Stomach (tissue), 8 donors: ENCODE measurements at regions not wholly inside any gene's neighbourhood (a gene's known extent, or its start where the extent isn't known, plus 50 kb on each side); places are given as distances from the start of the nearest gene placed in this dataset.
A peak's percentile ranks its signal among the peaks of the same experiment; 100 is the strongest.

Experiments used
- DNase-seq, 2 donors: peaks; one replicate each; pipeline versions ENCODE4 v3.0.0 to v3.0.0-alpha.2; 2013 to 2019
- H3K27ac ChIP-seq, 5 donors: fragments of 200-600 bp in 4 of 5; sonication (generic) in 4 of 5; one replicate each; pipeline ENCODE4 v1.5.1; 2013 to 2019; ENCODE audit warnings: mild to moderate bottlenecking in 1 of 5, moderate library complexity in 1 of 5
- H3K27me3 ChIP-seq, 3 donors: fragments of 200-600 bp; sonication (generic); one replicate each; pipeline ENCODE4 v1.5.1; 2017 to 2019; ENCODE audit warnings: mixed run types in 1 of 3
- H3K36me3 ChIP-seq, 4 donors: fragments of 200-600 bp; sonication (generic); 1 replicate in 3 of 4; 2 replicates in 1 of 4; pipeline ENCODE4 v1.5.1; 2016 to 2019
- H3K4me1 ChIP-seq, 4 donors: fragments of 200-600 bp; sonication (generic); one replicate each; pipeline ENCODE4 v1.5.1; 2016 to 2019
- H3K4me3 ChIP-seq, 4 donors: fragments of 200-600 bp; sonication (generic) in 3 of 4; one replicate each; pipeline ENCODE4 v1.5.1; 2016 to 2019; ENCODE audit warnings: mild to moderate bottlenecking in 1 of 4
- H3K9me3 ChIP-seq, 4 donors: fragments of 200-600 bp; sonication (generic); one replicate each; pipeline ENCODE4 v1.5.1; 2016 to 2019
- EP300 ChIP-seq: sonication (generic); formaldehyde crosslinking; IDR thresholded peaks from one replicate; pipeline ENCODE4 v1.6.1; 2017; ENCODE audit warnings: antibody characterized with exemption
- POLR2A ChIP-seq, 4 donors: fragments of 450-650 bp; IDR thresholded peaks; one replicate each; pipeline ENCODE4 v1.6.1; 2016; ENCODE audit warnings: antibody characterized with exemption in 4 of 4, control low read depth in 2 of 4, mild to moderate bottlenecking in 1 of 4, moderate library complexity in 1 of 4
- POLR2AphosphoS5 ChIP-seq, 3 donors: sonication (generic); formaldehyde crosslinking; IDR thresholded peaks; one replicate each; pipeline ENCODE4 v1.6.1; 2016; ENCODE audit warnings: antibody characterized with exemption in 3 of 3
- WGBS, 5 donors: extraction: QIAGEN DNeasy Blood & Tissue Kit in 3 of 5; methylation state at CpG; one replicate each; pipeline versions ENCODE4 v1.1.5 to v1.1.7; 2013 to 2018; 5-methylcytosine and 5-hydroxymethylcytosine counted together
- intact Hi-C: fragments of 100-400 bp; cut with DNase I; formaldehyde crosslinking; loops from one replicate; pipeline ENCODE4 v1.15.1; 2023; ENCODE audit warnings: low total_unique reads
- TF ChIP-seq, protein P1 (sequence below), 7 experiments: fragments of 450-650 bp in 4 of 7; fragments of 200-600 bp in 3 of 7; sonication (generic) in 3 of 7; IDR thresholded peaks; one replicate each; pipeline ENCODE4 v1.5.1; 2016 to 2019; ENCODE audit warnings: antibody characterized with exemption in 7 of 7, control low read depth in 2 of 7, mild to moderate bottlenecking in 1 of 7
- donor health status: healthy with polysubstance abuse.
- donor health status: Bipolar disorder and iron deficiency.
- donor health status: healthy.

DNA sequence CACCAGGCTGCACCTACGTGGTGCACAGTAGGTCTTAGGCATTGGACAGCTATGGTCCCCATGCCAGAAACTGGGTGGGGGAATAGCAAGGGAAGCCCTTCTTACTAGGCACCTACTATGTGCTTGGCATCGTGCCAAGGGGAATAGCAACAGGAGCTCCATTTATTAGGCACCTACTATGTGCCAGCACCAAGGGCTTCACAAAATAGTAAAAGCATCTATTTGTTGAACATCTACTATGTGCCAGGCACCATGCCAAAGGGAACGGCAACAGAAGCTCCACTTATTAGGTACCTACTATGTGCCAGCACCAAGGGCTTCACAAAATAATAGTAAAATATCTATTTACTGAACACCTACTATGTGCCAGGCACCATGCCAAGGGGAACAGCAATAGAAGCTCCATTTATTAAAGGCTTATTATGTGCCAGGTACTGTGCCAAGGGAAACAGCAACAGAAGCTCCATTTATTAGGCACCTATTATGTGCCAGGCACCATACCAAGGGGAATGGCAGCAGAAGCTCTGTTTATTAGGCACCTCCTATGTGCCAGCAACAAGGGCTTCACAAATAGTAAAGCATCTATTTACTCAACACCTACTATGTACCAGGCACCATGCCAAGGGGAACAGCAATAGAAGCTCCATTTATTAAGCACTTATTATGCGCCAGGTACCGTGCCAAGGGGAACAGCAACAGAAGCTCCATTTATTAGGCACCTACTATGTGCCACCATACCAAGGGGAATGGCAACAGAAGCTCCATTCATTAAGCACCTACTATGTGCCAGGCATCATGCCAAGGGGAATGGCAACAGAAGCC is 108.5 kb downstream of the PTPRS start:
- H3K9me3 ChIP-seq = peaks cover 0 to 5% (median 0%) of the 10 kb centered on the region in 4 donors
- H3K4me3 ChIP-seq = no peak overlapping the region
- peaks cover 0 to 5% (median 0%) of the 10 kb centered on the region in 3 donors for H3K27me3 ChIP-seq
- no peak for DNase-seq
- no peak for TF ChIP-seq POLR2AphosphoS5 (IDR thresholded peaks at IDR 0.05)
- TF ChIP-seq EP300 = no peak
- no peak for TF ChIP-seq POLR2A (IDR thresholded peaks at IDR 0.05)
- TF ChIP-seq, protein P1, sequence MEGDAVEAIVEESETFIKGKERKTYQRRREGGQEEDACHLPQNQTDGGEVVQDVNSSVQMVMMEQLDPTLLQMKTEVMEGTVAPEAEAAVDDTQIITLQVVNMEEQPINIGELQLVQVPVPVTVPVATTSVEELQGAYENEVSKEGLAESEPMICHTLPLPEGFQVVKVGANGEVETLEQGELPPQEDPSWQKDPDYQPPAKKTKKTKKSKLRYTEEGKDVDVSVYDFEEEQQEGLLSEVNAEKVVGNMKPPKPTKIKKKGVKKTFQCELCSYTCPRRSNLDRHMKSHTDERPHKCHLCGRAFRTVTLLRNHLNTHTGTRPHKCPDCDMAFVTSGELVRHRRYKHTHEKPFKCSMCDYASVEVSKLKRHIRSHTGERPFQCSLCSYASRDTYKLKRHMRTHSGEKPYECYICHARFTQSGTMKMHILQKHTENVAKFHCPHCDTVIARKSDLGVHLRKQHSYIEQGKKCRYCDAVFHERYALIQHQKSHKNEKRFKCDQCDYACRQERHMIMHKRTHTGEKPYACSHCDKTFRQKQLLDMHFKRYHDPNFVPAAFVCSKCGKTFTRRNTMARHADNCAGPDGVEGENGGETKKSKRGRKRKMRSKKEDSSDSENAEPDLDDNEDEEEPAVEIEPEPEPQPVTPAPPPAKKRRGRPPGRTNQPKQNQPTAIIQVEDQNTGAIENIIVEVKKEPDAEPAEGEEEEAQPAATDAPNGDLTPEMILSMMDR (IDR thresholded peaks at IDR 0.05) = no peak
- WGBS, 5 donors = 77 to 94% (median 89%) methylated on average over 4 to 5 of the region's 5 CpGs
- peaks cover 0 to 27% (median 19%) of the 10 kb centered on the region in 4 donors for H3K36me3 ChIP-seq
- H3K27ac ChIP-seq = no peak overlapping the region
- H3K4me1 ChIP-seq = peaks cover 0 to 10% (median 7%) of the 10 kb centered on the region in 4 donors
- intact Hi-C loops = no loop called here

DNA sequence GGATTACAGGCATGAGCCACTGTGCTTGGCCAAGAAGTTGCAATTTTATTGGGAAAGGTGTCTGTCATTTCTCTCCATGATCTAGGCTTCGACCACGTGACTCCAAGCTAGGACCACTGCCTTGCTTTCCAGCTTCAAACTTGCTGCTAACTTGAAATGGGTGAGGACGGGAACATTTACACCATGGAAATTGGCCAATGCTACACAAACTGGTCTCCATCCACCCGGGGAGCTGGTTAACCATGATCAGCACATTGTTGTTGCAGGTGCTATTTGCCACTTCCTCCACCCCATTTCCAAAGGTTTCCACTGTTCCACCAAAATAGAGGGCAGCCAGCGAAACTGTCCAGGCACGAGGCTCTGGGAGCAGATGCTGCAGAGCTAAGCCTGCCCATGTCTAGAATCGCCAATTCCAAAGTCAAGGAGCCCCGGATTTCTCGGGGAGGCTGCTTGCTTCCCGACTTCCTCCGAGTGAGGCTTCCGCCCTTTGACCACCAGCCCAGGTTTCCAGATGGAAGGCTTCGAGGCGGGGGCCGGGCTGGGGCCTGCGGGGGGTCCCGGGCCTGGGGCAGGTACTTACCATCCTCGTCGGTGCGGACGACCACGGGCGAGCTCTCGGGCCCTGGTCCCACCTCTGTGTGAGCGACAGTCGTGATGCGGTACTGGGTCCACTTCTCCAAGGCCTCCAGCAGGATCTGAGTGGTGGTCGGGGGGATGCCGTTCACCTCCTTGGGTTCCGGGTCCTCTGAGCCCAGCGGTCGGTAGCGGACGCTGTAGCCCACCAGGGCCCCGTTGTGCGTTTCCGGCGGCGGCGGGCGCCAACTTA is 109.7 kb downstream of the PTPRS start:
- no peak overlapping the region for H3K27ac ChIP-seq
- H3K4me3 ChIP-seq = no peak overlapping the region
- 95 to 97% (median 97%) methylated on average over 34 to 41 of the region's 41 CpGs for WGBS, 5 donors
- TF ChIP-seq POLR2A (IDR thresholded peaks at IDR 0.05) = no peak
- TF ChIP-seq EP300 = no peak
- TF ChIP-seq POLR2AphosphoS5 (IDR thresholded peaks at IDR 0.05) = no peak
- TF ChIP-seq, protein P1 (IDR thresholded peaks at IDR 0.05) = no peak
- H3K27me3 ChIP-seq = peaks cover 0 to 5% (median 0%) of the 10 kb centered on the region in 3 donors
- intact Hi-C loops = no loop called here
- no peak for DNase-seq
- peaks cover 0 to 5% (median 0%) of the 10 kb centered on the region in 4 donors for H3K9me3 ChIP-seq
- H3K4me1 ChIP-seq = peaks cover 0 to 10% (median 7%) of the 10 kb centered on the region in 4 donors
- H3K36me3 ChIP-seq = peaks cover 0 to 23% (median 16%) of the 10 kb centered on the region in 4 donors

DNA sequence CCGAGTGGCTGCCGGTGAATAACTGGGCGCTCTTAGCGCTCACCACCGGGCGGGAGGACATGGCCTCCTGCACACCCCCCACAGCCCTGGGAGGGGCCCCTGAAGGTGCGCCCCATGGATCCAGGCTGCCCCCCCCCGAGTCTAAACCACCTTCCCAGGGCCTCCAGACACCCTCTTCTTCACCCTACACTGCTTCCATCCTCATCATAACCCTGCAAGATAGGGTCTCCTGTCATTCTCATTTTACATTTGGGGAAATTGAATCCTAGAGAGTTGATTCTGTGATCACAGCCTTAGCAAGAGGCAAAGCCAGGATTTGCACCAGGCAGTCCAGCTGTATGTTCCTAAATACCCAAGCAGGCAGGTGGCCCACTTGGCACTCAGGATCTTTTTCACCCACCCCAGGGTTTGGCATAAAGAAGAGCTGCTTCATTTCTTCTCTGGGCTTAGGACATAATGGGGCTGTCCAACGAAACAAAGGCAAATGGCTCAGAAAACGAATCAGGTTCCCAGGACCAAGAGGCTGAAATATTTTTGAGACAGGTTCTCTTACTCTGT is 110.8 kb downstream of the PTPRS start:
- H3K4me1 ChIP-seq = peaks cover 0 to 10% (median 7%) of the 10 kb centered on the region in 4 donors
- H3K36me3 ChIP-seq = peaks cover 0 to 33% (median 24%) of the 10 kb centered on the region in 4 donors
- TF ChIP-seq, protein P1 (IDR thresholded peaks at IDR 0.05) = no peak
- no peak for TF ChIP-seq POLR2AphosphoS5 (IDR thresholded peaks at IDR 0.05)
- TF ChIP-seq POLR2A (IDR thresholded peaks at IDR 0.05) = no peak
- TF ChIP-seq EP300 = no peak
- intact Hi-C loops = no loop called here
- peaks cover 0 to 5% (median 0%) of the 10 kb centered on the region in 4 donors for H3K9me3 ChIP-seq
- no peak overlapping the region for H3K27ac ChIP-seq
- no peak for DNase-seq
- WGBS, 5 donors = 34 to 62% (median 40%) methylated on average over 6 to 10 of the region's 10 CpGs
- peak overlapping the region in 3 of 4 donors; percentile 25 to 36 (median 30) for H3K4me3 ChIP-seq
- peaks cover 0 to 5% (median 0%) of the 10 kb centered on the region in 3 donors for H3K27me3 ChIP-seq
